ENCODE measurements at regions not wholly inside any gene's neighbourhood (a gene's known extent, or its start where the extent isn't known, plus 50 kb on each side); places are given as distances from the start of the nearest gene placed in this dataset.

DNA sequence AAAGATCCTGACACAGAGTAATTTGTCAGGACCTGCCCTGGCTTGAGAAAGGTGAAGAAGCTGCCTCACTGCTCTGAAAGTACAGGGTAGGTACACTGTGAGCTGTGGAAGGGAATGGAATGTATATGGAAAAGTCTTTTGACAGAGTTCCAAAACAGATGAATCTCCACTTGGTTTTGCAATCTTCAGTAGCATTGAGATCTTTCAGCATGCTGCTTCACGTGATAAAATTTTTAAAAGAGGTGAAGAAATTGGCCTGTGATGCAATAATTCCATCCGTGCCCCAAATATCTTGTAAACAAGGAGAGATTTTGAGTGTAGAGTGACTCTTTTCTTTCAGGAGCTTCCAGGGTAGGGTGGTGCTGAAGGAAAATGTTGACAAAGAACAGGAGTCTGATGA, 123.1 kb downstream of the OSR1 start:
- no peak for DNase-seq (ENCODE audit: low spot score)

DNA sequence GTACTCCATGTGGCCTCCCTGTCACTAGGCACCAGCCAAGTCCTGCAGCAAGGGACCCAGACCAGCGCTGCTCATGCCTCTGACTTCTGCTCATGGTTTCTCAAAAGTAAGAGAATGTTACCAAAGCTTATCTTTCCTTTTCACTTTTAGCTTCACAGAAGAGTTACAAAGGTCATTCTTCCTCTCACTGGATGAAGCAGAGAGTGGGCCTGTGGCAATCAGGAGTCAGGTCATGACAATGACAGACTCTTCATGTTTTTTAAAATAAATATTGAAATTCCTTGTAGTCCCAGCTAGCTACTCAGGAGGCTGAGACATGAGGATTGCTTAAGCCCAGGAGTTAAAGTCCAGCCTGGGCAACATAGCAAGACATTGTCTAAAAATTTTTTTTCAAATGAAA, 126.1 kb downstream of the OSR1 start:
- no peak for DNase-seq (ENCODE audit: low spot score)

- DNase-seq (ENCODE audit: low spot score): no peak
Observed at GRCh38 chr2:19231625-19232024, 126.8 kb downstream of the OSR1 start.

- no peak for DNase-seq (ENCODE audit: low spot score)
Observed at GRCh38 chr2:19230626-19231025, 127.8 kb downstream of the OSR1 start.

DNA sequence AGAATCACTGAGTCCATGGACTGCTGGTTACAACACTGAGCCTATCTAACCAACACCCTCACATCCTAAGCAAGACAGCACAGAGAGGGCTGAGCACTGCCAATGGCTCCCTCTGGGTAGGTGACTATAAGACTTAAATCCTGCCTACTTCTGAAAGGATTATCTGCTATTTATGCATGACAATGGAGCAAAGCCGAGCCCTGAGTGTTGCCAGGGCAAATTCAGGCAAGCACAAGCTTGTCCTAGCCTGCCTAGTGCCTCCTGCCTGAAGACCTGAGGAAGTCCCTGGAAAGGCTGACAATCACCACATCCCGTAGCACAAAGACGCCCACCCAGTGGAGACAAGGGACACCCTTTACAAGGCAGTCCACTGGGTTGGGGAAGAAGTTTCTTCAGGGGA, 129.7 kb downstream of the OSR1 start:
- DNase-seq (ENCODE audit: low spot score): no peak

DNA sequence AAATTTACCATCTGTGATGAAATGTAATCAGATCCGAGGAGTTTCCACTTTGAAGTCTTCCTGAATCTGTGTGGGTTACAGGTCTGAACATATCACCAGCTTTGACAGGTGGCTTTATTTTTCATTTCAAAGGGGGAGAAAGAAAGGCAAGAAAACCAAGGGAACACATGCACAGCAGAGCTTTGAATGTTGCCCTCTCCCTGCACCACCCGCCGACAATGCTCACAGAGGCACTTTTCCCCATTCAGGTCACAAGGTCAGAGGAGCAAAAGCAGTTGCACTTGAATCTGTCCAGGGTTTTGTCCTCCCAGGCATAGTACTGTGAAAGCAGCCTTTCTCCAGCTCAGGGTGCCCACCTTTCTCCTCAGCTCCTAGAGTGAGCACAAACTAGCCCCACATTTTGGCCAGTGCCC, 130.2 kb downstream of the OSR1 start:
- DNase-seq (ENCODE audit: low spot score): no peak

DNA sequence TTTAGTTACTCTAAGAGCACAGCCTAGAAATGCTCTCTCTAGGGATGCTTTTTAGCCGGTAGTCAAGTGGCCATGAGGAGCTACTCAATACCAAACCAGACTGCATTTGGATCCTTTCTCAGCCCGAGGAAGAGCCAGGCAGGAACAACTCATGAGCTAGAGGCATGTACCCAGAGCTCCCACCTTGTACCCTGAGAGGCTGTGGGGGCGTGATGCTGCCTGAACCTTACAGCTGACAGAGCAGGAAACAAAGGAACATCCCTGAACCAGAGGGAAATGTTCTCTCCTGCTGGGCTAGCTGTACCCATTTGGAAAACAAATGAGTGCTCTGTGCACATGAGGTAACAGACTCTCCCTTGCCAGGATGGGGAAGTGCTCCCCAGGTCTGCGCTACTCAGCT, 131.6 kb downstream of the OSR1 start:
- DNase-seq (ENCODE audit: low spot score): no peak

GRCh38 chr2:19226386-19226785, 132.0 kb downstream of the OSR1 start:
- DNase-seq (ENCODE audit: low spot score): no peak

DNA sequence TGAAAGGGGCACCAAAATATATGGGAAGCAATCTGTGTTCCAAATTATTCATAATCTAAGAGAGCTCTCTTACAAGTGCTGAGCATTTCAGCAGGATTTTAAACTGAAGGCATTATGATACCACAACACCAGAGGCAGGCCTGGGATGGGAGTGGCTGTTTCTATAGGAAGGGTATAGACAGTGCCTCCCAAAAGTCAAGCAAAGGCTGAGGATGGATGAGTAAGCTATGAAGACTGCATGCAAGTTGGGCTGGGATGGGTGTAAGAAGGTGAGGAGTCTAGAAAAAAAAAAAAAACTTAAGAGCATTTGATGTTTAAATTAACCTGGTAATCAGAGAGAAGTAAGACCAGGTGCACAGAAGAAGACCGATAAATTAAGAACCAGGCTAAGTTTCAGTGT, 132.5 kb downstream of the OSR1 start:
- no peak for DNase-seq (ENCODE audit: low spot score)

GRCh38 chr2:19225126-19225525, 133.3 kb downstream of the OSR1 start:
- no peak for DNase-seq (ENCODE audit: low spot score)

GRCh38 chr2:19224486-19224885, 133.9 kb downstream of the OSR1 start:
- no peak for DNase-seq (ENCODE audit: low spot score)

DNA sequence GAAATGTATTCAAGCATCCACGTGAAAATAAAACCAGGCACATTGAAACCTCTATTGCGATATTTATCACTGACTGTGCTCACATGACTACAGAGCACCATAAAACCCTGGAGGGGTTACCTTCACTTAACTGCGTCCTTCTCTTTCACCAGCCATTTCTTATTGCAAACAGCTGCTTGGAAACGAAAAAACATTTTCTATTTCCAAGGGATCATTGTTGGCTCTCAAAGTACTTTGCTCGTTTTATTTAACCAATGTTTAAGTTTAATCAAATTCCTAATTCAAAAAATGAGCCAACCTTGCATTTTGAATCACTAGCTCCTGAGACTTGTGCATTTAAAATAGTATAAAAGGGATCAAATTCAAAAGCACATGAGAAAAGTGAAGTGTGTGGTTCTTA, 134.4 kb downstream of the OSR1 start:
- no peak for DNase-seq (ENCODE audit: low spot score)

GRCh38 chr2:19219060-19219459, 139.4 kb downstream of the OSR1 start:
- no peak for DNase-seq (ENCODE audit: low spot score)

GRCh38 chr2:19218166-19218565, 140.3 kb downstream of the OSR1 start:
- DNase-seq (ENCODE audit: low spot score): no peak

DNA sequence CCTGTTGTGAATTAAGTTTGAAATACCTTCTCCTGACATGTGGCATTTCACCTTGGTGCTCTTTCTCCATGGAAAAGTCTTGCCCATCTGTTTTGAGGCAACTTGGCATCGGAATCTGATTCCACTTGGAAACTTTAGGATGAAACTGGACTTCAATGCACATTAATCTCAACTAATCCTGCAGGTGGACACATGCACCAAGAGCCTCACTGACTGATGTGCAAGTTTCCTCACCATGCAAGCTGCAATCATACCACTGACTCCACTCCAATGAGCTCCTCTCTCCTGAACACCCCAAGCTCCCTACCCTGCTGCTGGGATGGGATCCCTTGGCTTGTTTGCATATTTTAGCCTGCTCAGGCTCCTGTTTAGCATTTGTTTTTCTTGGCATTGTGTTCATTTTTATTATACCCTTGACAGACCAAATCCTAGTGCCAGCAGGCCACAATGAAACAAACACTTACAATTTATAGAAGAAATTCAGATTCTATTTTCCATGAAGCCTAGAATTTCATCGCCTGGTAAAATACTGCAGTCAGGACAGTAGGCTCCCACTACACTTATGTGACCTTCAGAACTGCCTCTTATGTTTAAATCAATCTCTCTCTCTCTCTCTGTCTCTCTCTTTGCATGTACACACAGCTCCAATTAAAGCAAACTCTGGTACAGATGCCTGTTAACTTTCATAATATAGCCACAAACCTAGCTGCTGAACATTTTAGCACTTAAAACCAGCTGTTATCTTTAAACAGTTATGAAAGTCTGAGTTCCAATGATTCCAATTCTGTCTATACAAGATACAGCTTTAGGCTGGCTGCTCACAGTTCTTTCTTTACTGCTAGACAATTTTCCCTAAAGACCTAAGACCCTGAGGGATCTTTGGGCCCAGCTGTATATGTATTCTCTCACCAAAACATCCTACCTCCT, 141.5 kb downstream of the OSR1 start:
- no peak for DNase-seq (ENCODE audit: low spot score)

DNA sequence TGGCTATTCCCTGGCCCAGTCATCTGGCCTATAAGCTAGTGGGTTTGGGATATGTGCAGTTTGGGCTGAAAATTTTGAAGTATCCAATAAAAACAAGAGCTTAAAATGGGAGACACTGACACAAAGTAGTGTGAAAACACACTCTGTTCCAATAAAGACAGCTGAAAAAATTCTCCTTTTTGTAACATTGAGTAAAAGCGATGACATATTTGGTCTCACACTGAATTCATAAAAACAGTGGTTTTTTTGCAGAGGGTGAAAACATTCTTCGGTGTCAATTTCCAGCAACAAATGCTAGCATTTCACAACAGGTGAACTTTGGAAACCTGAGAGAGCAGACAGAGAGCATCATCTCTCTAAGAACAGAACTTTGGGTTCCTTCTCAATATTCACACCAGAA, 142.2 kb downstream of the OSR1 start:
- no peak for DNase-seq (ENCODE audit: low spot score)

DNA sequence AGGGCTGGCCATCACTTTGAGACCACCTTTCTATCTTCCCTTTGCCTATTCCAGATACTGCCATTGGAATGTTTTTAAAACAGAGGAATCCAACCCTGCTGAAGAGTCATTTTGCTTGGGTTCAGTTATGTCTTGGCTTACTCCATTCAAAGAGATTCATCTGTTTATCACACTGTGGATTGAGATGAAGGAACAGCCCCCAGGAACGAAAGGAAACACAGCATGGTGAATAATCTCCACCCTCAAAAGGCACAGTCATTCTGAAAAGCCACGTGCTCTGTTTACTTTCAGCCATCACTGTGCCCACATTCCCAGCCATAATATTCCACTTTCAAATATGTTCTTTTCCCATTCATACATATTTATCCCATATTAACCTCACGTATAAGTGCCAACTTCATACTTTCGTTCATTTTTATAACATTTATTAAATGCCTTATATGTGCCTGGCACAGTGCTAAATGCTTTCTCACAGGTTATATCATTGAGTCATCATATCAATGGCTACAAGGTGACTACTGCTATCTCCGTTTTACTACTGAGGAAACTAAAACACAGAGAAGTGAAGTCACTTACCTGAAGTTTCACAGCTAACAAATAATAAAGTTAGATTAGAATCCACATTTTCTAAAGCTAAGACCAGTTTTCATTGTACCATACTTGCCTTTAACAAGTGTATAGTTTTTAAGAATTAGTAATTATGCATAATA, 143.6 kb downstream of the OSR1 start:
- no peak for DNase-seq (ENCODE audit: low spot score)

DNA sequence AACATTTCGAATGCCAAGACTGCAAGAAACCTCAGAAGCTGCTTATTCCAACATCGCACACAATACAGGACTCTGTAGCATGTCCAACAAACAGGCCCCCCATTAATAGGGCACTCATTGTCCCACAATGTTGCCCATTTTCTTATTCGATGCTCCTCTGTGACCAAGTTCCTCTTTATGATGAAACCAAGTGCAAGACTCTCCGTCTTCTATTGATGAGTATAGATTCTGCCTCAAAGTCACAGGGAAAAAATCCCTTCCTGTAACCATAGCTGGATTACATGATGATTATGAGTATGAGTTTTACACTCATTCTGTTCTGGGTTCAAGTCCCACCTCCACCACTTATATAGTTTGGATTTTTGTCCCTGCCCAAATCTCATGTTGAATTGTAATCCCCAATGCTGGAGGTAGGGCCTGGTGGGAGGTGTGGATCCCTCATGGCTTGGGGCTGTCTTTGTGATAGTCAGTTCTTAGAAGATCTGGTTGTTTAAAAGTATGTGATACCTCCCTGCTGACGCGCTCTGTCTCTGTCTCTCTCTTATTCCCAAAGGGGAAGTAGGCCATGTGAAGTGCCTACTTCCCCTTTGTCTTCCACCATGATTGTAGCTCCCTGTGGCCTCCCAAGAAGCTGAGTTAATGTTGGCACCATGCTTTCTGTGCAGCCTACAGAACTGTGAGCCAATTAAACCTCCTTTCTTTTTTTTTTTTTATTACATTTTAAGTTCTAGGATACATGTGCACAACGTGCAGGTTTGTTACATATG, 148.7 kb downstream of the OSR1 start:
- no peak for DNase-seq (ENCODE audit: low spot score)

DNA sequence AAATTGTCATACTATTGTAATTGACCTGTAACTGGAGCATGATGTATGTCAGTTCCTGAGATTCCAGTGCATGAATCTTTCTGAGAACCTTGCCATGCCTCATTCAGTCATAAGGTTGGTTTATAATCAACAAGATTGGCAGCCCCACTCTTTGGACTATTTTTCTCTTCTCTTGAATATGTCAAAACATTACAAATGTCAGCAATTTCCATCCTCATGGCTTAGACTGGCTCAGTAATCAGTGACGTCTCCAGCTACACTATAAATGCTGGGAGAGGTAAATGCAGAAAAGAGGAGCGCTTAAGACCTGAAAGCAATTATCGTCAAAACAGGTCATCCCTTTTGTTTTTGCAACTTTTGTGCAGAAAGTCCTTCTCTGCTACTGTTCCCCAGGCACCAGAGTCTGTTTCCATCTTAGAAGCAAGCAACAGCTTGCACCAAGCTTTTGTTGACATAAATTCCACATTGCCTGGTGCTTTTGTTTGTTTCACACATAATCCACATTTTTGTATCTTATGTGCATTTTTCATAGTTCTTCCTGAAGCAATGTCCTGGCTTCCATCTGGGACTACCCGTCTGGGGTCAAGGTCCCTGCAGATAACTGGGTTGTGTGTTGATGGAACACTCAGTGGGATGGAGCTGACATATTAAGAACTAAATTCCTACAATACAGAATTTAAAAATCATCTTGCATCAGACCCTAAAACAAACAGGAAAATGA, 149.8 kb downstream of the OSR1 start:
- DNase-seq (ENCODE audit: low spot score): no peak

- DNase-seq (ENCODE audit: low spot score): no peak
Observed at GRCh38 chr2:19207452-19207851, 151.0 kb downstream of the OSR1 start.

GRCh38 chr2:19205983-19206533, 152.4 kb downstream of the OSR1 start:
- no peak for DNase-seq (ENCODE audit: low spot score)

DNA sequence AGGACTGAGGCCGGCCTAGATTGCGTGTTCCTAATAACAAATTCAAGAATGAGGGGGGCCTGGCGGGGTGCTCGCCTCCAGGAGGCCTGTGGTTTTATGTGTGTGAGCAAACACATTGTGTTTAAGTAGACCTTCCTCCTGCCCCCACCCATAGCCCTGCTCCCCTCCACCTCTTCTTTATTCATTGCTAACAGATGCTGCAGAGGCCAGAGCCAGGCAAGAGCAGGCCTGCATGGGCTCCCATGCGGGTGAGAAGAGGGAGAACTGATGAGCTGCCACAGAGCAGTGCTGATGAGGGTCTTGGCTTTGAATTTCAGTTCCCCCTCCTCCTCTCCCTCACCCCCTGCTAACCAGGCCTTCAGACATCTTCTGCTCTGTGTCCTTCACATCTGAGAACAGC, 154.6 kb downstream of the OSR1 start:
- DNase-seq (ENCODE audit: low spot score): no peak

Measured in Ammon's horn (tissue), 1 donor.